IMR-90 (cell line): ENCODE measurements at regions not wholly inside any gene's neighbourhood (a gene's known extent, or its start where the extent isn't known, plus 50 kb on each side); places are given as distances from the start of the nearest gene placed in this dataset.

Experiments
- ATAC-seq: fragments of 200-7000 bp; cut with Tn5 transposase; 2 replicates; pipeline ENCODE4 v1.9.1; 2020; ENCODE audit warnings: low read depth, mild to moderate bottlenecking, moderate library complexity
- BruUV-seq: library from RNA; stranded (reverse); fragments of 400-500 nt; replicated peaks from 2 replicates; lab custom pipeline; 2021; lab: Mats Ljungman, UMichigan
- CTCF ChIA-PET: fragments of 300-600 bp; formaldehyde crosslinking; extraction: SDS; loops from one replicate; lab custom pipeline; 2021; ENCODE audit warnings: antibody characterized with exemption; lab: Yijun Ruan, JAX
- POLR2A ChIA-PET: fragments of 300-600 bp; sonication (Branson Sonifier 250); formaldehyde crosslinking; loops from one replicate; lab custom pipeline; 2022; ENCODE audit warnings: antibody characterized with exemption; ENCODE audit not compliant: unreplicated experiment; lab: Charles Lee
- DNase-seq: peaks from one replicate; pipeline ENCODE4 v3.0.0; 2013
- H2AFZ ChIP-seq: replicated peaks from 2 replicates; pipeline ENCODE3; 2013; ENCODE audit warnings: low read length, mild to moderate bottlenecking; ENCODE audit not compliant: poor library complexity
- H2AK5ac ChIP-seq: 2 replicates; pipeline ENCODE4 v1.6.1; 2013; ENCODE audit warnings: low read depth, low read length, inconsistent platforms
- H2AK9ac ChIP-seq: replicated peaks from 2 replicates; pipeline ENCODE3; 2013; ENCODE audit warnings: mild to moderate bottlenecking, low read depth, low read length, moderate library complexity; ENCODE audit not compliant: poor library complexity
- H2BK120ac ChIP-seq: 2 replicates; pipeline ENCODE4 v1.6.1; 2013; ENCODE audit warnings: low read depth, low read length, inconsistent platforms
- H2BK15ac ChIP-seq: 3 replicates; pipeline ENCODE4 v1.6.1; 2013; ENCODE audit warnings: low read depth, low read length, inconsistent platforms
- H2BK20ac ChIP-seq: 2 replicates; pipeline ENCODE4 v1.6.1; 2013; ENCODE audit warnings: low read depth, mild to moderate bottlenecking, inconsistent platforms, low read length, moderate library complexity
- H2BK5ac ChIP-seq: 2 replicates; pipeline ENCODE4 v1.6.1; 2013; ENCODE audit warnings: mild to moderate bottlenecking, low read depth, low read length, inconsistent platforms; ENCODE audit not compliant: poor library complexity, severe bottlenecking
- H3K14ac ChIP-seq: replicated peaks from 2 replicates; pipeline ENCODE4 v1.6.1; 2013; ENCODE audit warnings: low read depth, low read length, inconsistent platforms
- H3K18ac ChIP-seq: 2 replicates; pipeline ENCODE4 v1.6.1; 2013; ENCODE audit warnings: low read depth, low read length, control low read depth
- H3K23ac ChIP-seq: 2 replicates; pipeline ENCODE4 v1.6.1; 2013; ENCODE audit warnings: low read depth, low read length, inconsistent platforms
- H3K27ac ChIP-seq: 2 replicates; pipeline ENCODE4 v1.5.1; 2013; ENCODE audit warnings: mild to moderate bottlenecking, control low read depth, low read length; ENCODE audit not compliant: insufficient read depth
- H3K27me3 ChIP-seq: 2 replicates; pipeline ENCODE4 v1.6.1; 2013; ENCODE audit warnings: low read length; ENCODE audit not compliant: control insufficient read depth, insufficient read depth
- H3K36me3 ChIP-seq: 2 replicates; pipeline ENCODE4 v1.6.1; 2013; ENCODE audit warnings: low read length, mixed read lengths; ENCODE audit not compliant: control insufficient read depth, insufficient read depth
- H3K4ac ChIP-seq: 2 replicates; pipeline ENCODE4 v1.6.1; 2013; ENCODE audit warnings: low read depth, low read length, inconsistent platforms
- H3K4me1 ChIP-seq: 2 replicates; pipeline ENCODE4 v1.6.1; 2013; ENCODE audit warnings: low read length, mixed read lengths; ENCODE audit not compliant: control insufficient read depth, insufficient read depth
- H3K4me2 ChIP-seq: 2 replicates; pipeline ENCODE4 v1.6.1; 2013; ENCODE audit warnings: low read depth, mild to moderate bottlenecking, control low read depth, low read length, moderate library complexity
- H3K4me3 ChIP-seq: 2 replicates; pipeline ENCODE4 v1.5.1; 2013; ENCODE audit warnings: low read depth, mild to moderate bottlenecking, control low read depth, low read length, moderate library complexity; ENCODE audit not compliant: insufficient read depth
- H3K56ac ChIP-seq: 2 replicates; pipeline ENCODE4 v1.6.1; 2013; ENCODE audit warnings: low read length, inconsistent platforms; ENCODE audit not compliant: insufficient read depth; ENCODE audit errors: extremely low read depth
- H3K79me1 ChIP-seq, 2 experiments: 2 replicates each; pipeline ENCODE4 v1.6.1; 2013; ENCODE audit warnings: low read length in 2 of 2, inconsistent platforms in 1 of 2, low read depth in 1 of 2
- H3K9ac ChIP-seq: 2 replicates; pipeline ENCODE4 v1.6.1; 2013; ENCODE audit warnings: low read depth, low read length, control low read depth
- H3K9me1 ChIP-seq: 2 replicates; pipeline ENCODE4 v1.6.1; 2013; ENCODE audit warnings: low read length, inconsistent platforms; ENCODE audit not compliant: insufficient read depth
- H3K9me3 ChIP-seq: 2 replicates; pipeline ENCODE4 v1.6.1; 2013; ENCODE audit warnings: low read length; ENCODE audit not compliant: control insufficient read depth, insufficient read depth
- H4K20me1 ChIP-seq: 2 replicates; pipeline ENCODE4 v1.6.1; 2013; ENCODE audit warnings: low read length, inconsistent platforms; ENCODE audit not compliant: insufficient read depth
- H4K5ac ChIP-seq: 2 replicates; pipeline ENCODE4 v1.6.1; 2013; ENCODE audit warnings: mild to moderate bottlenecking, low read depth, low read length, control low read depth
- H4K8ac ChIP-seq, 2 experiments: 2 replicates each; pipeline ENCODE4 v1.6.1; 2013; ENCODE audit warnings: low read depth in 2 of 2, low read length in 2 of 2, control low read depth in 1 of 2, inconsistent platforms in 1 of 2
- H4K91ac ChIP-seq: 2 replicates; pipeline ENCODE4 v1.6.1; 2013; ENCODE audit warnings: low read depth, low read length, inconsistent platforms; ENCODE audit not compliant: insufficient read depth
- BHLHE40 ChIP-seq: fragments of 150-350 bp; IDR thresholded peaks from 2 replicates; pipeline ENCODE4 v1.6.1; 2016; ENCODE audit warnings: mild to moderate bottlenecking, low read depth, low read length
- CEBPB ChIP-seq: IDR thresholded peaks from 2 replicates; pipeline ENCODE4 v1.6.1; 2012; ENCODE audit warnings: low read depth, low read length, improper control_type of control experiment
- MAZ ChIP-seq: IDR thresholded peaks from 2 replicates; pipeline ENCODE4 v1.6.1; 2012; ENCODE audit warnings: low read depth, mild to moderate bottlenecking, low read length, improper control_type of control experiment, moderate library complexity, borderline replicate concordance
- POLR2A ChIP-seq: IDR thresholded peaks from 2 replicates; pipeline ENCODE4 v1.6.1; 2012; ENCODE audit warnings: mild to moderate bottlenecking, low read depth, low read length
- RCOR1 ChIP-seq: IDR thresholded peaks from 2 replicates; pipeline ENCODE4 v1.6.1; 2012; ENCODE audit warnings: mild to moderate bottlenecking, low read length, improper control_type of control experiment; ENCODE audit not compliant: insufficient replicate concordance
- dilution Hi-C: fragments of 300-500 bp; cut with HindIII; formaldehyde crosslinking; loops from one replicate; pipeline ENCODE4 v1.14.3; 2018; ENCODE audit warnings: low sequenced_read_pairs; ENCODE audit not compliant: unreplicated experiment
- in situ Hi-C: fragments of 300-500 bp; cut with MboI; formaldehyde crosslinking; loops from 3 replicates; pipeline ENCODE4 v1.14.3; 2019; ENCODE audit warnings: low sequenced_read_pairs, inconsistent platforms, mixed read lengths
- intact Hi-C: fragments of 100-400 bp; cut with micrococcal nuclease; formaldehyde crosslinking; loops from 2 replicates; pipeline ENCODE4 v1.10.0; 2022
- TF ChIP-seq, protein P1 (sequence below): fragments of 150-350 bp; IDR thresholded peaks from 2 replicates; pipeline ENCODE4 v1.6.1; 2017; ENCODE audit warnings: mild to moderate bottlenecking, antibody characterized with exemption, low read length, low read depth

DNA sequence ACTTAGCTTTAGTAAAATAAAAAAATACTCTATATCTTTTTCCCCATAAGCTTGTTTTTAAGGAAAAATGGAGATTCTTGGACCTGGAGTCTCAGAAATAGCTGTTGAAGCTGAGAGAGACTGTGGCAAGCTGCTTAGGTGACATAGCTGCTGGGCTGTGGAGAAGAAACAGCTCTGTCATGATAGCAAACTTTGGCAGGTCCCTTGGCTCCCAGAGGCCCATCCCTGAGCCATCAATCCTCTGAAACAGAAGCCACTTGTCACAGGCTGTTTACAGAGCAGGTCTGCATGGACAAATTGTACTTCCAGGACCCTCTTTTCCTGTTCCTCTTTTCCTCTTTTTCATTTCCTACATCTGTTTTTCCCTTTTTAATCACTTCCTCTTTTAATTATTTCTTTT lies 1370.1 kb upstream of the CRIM1 start:
- no TSS peak for BruUV-seq
- intact Hi-C loops: no loop called here
- dilution Hi-C loops: no loop called here

More for the DNA sequence above, 1370.1 kb upstream of the CRIM1 start:
- TF ChIP-seq BHLHE40 (no peak), RCOR1 (no peak), MAZ (no peak), POLR2A (no peak), CEBPB (no peak)
- TF ChIP-seq, protein P1, sequence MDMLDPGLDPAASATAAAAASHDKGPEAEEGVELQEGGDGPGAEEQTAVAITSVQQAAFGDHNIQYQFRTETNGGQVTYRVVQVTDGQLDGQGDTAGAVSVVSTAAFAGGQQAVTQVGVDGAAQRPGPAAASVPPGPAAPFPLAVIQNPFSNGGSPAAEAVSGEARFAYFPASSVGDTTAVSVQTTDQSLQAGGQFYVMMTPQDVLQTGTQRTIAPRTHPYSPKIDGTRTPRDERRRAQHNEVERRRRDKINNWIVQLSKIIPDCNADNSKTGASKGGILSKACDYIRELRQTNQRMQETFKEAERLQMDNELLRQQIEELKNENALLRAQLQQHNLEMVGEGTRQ: no peak
- Histone ChIP-seq H4K8ac (no peak overlapping the region), H3K18ac (no peak overlapping the region), H3K9ac (no peak overlapping the region), H2AK9ac (no peak overlapping the region), H3K23ac (no peak overlapping the region), H3K27ac (no peak overlapping the region), H4K91ac (no peak overlapping the region), H2AK5ac (no peak overlapping the region), H3K27me3 (no peaks in the 10 kb centered on the region), H3K56ac (no peak overlapping the region), H3K36me3 (no peaks in the 10 kb centered on the region), H3K4me3 (no peak overlapping the region), H3K4me1 (no peaks in the 10 kb centered on the region), H4K5ac (no peak overlapping the region), H3K9me3 (peaks cover 12% of the 10 kb centered on the region; the same call in 1 of the 2 replicates), H2BK5ac (no peak overlapping the region), H3K4me2 (no peak overlapping the region), H2BK20ac (no peak overlapping the region), H2BK15ac (no peak overlapping the region), H2BK120ac (no peak overlapping the region), H3K79me1 (no peaks in the 10 kb centered on the region), H3K4ac (no peak overlapping the region), H3K9me1 (no peaks in the 10 kb centered on the region), H2AFZ (no peak overlapping the region), H3K14ac (no peak overlapping the region), H4K20me1 (no peaks in the 10 kb centered on the region)
- in situ Hi-C loops: no loop called here
- ChIA-PET CTCF (interaction anchor here (0.7 kb wide), 1 partner anchor 8 kb away, joined by 3 read pairs; no protein-coding TSS in a partner anchor), POLR2A (no interaction called here)
- ATAC-seq (no peak), DNase-seq (no peak)
